A549 (cell line): ENCODE measurements at regions not wholly inside any gene's neighbourhood (a gene's known extent, or its start where the extent isn't known, plus 50 kb on each side); places are given as distances from the start of the nearest gene placed in this dataset.
A peak's percentile ranks its signal among the peaks of the same experiment; 100 is the strongest.

Source experiments
- ATAC-seq, 2 experiments: fragments of 200-7000 bp in 1 of 2; fragments of >200 bp in 1 of 2; cut with Nextera tagmentation in 1 of 2; cut with Tn5 transposase in 1 of 2; 3 replicates each; pipeline versions ENCODE4 v1.8.0 to v1.9.1; 2018 to 2020; ENCODE audit warnings: mild to moderate bottlenecking in 1 of 2, moderate library complexity in 1 of 2
- CTCF ChIA-PET: fragments of 300-600 bp; sonication (Branson Sonifier 250); formaldehyde crosslinking; extraction: SDS; loops from one replicate; lab custom pipeline; 2021; ENCODE audit warnings: antibody characterized with exemption, inconsistent platforms; lab: Yijun Ruan, JAX
- POLR2A ChIA-PET: fragments of 350-600 bp; formaldehyde crosslinking; extraction: SDS; loops from one replicate; lab custom pipeline; 2021; ENCODE audit warnings: antibody characterized with exemption, inconsistent platforms; lab: Yijun Ruan, JAX
- DNase-seq, 2 experiments: peaks; one replicate each; pipeline versions ENCODE4 v3.0.0 to v3.0.0-alpha.2; 2011 to 2016; ENCODE audit warnings: low read depth in 1 of 2, low spot score in 1 of 2
- FAIRE-seq: peaks from 2 replicates; lab custom pipeline; 2011; peaks lifted over from hg19 to GRCh38; lab: Jason Lieb, UNC
- H3K27ac ChIP-seq, 2 experiments: fragments of >200 bp; sonication (Bioruptor Twin); formaldehyde crosslinking; 3 replicates each; pipeline ENCODE4 v1.5.1; 2016 to 2017
- H3K4me1 ChIP-seq: fragments of >200 bp; sonication (Bioruptor Twin); formaldehyde crosslinking; 3 replicates; pipeline ENCODE4 v1.6.1; 2016
- H3K4me2 ChIP-seq: fragments of >200 bp; sonication (Bioruptor Twin); formaldehyde crosslinking; 3 replicates; pipeline ENCODE4 v1.6.1; 2016
- H3K4me3 ChIP-seq: fragments of >200 bp; sonication (Bioruptor Twin); formaldehyde crosslinking; 3 replicates; pipeline ENCODE4 v1.5.1; 2016
- H3K9me3 ChIP-seq: fragments of >200 bp; sonication (Bioruptor Twin); formaldehyde crosslinking; 3 replicates; pipeline ENCODE4 v1.6.1; 2016
- CBX2 ChIP-seq: fragments of 200-600 bp; sonication (generic); IDR thresholded peaks from 2 replicates; pipeline ENCODE4 v1.6.1; 2016; ENCODE audit warnings: low read depth, mild to moderate bottlenecking, borderline replicate concordance
- CEBPB ChIP-seq, 2 experiments: fragments of >200 bp in 1 of 2; sonication (Bioruptor Twin) in 1 of 2; formaldehyde crosslinking in 1 of 2; IDR thresholded peaks; 2 replicates each; pipeline ENCODE4 v1.6.1; 2012 to 2016
- CHD2 ChIP-seq: fragments of 150-350 bp; IDR thresholded peaks from 2 replicates; pipeline ENCODE4 v1.6.1; 2014; ENCODE audit warnings: low read length; ENCODE audit not compliant: partially characterized antibody
- CHD4 ChIP-seq: fragments of 200-600 bp; sonication (generic); IDR thresholded peaks from 2 replicates; pipeline ENCODE4 v1.6.1; 2016; ENCODE audit warnings: antibody characterized with exemption, mild to moderate bottlenecking, borderline replicate concordance
- E2F6 ChIP-seq: IDR thresholded peaks from 2 replicates; pipeline ENCODE4 v1.6.1; 2012; ENCODE audit warnings: low read depth, borderline replicate concordance
- EHMT2 ChIP-seq: fragments of 200-600 bp; sonication (generic); IDR thresholded peaks from 2 replicates; pipeline ENCODE4 v1.6.1; 2016; ENCODE audit warnings: antibody characterized with exemption, low read depth, mild to moderate bottlenecking, moderate library complexity
- ELK1 ChIP-seq: fragments of 150-350 bp; IDR thresholded peaks from 2 replicates; pipeline ENCODE4 v1.6.1; 2014; ENCODE audit warnings: low read depth, mild to moderate bottlenecking, low read length
- EP300 ChIP-seq, 2 experiments: fragments of >200 bp; sonication (Bioruptor Twin); formaldehyde crosslinking; IDR thresholded peaks; 2 replicates in 1 of 2; 3 replicates in 1 of 2; pipeline ENCODE4 v1.6.1; 2016 to 2017
- ESRRA ChIP-seq: fragments of 150-350 bp; IDR thresholded peaks from 2 replicates; pipeline ENCODE4 v1.6.1; 2014; ENCODE audit warnings: mild to moderate bottlenecking, low read length, borderline replicate concordance
- FOSB ChIP-seq: fragments of 250-450 bp; sonication (Bioruptor Pico); IDR thresholded peaks from 2 replicates; pipeline ENCODE4 v1.5.0; 2020; ENCODE audit warnings: mild to moderate bottlenecking, moderate library complexity
- FOXS1 ChIP-seq: fragments of 250-450 bp; sonication (Bioruptor Pico); IDR thresholded peaks from 2 replicates; pipeline ENCODE4 v1.5.0; 2020; ENCODE audit warnings: mild to moderate bottlenecking, moderate library complexity
- GATA3 ChIP-seq: IDR thresholded peaks from 2 replicates; pipeline ENCODE4 v1.6.1; 2012; ENCODE audit warnings: borderline replicate concordance
- HDAC2 ChIP-seq: fragments of 200-600 bp; sonication (generic); IDR thresholded peaks from 2 replicates; pipeline ENCODE4 v1.6.1; 2016
- HES2 ChIP-seq: fragments of >200 bp; sonication (Bioruptor Twin); formaldehyde crosslinking; IDR thresholded peaks from 2 replicates; pipeline ENCODE4 v1.6.1; 2016
- HEYL ChIP-seq: fragments of 250-450 bp; sonication (Bioruptor Pico); IDR thresholded peaks from 2 replicates; pipeline ENCODE4 v1.8.0; 2021; ENCODE audit warnings: mild to moderate bottlenecking, moderate library complexity
- HOXB5 ChIP-seq: fragments of 250-450 bp; sonication (Bioruptor Pico); IDR thresholded peaks from 2 replicates; pipeline ENCODE4 v1.5.0; 2020; ENCODE audit warnings: mild to moderate bottlenecking, moderate library complexity
- JUNB ChIP-seq: fragments of >200 bp; sonication (Bioruptor Twin); formaldehyde crosslinking; IDR thresholded peaks from 2 replicates; pipeline ENCODE4 v1.6.1; 2016
- KDM5A ChIP-seq: fragments of 200-600 bp; sonication (generic); IDR thresholded peaks from 2 replicates; pipeline ENCODE4 v1.6.1; 2016; ENCODE audit warnings: antibody characterized with exemption, mild to moderate bottlenecking
- MAFK ChIP-seq: fragments of 450-650 bp; IDR thresholded peaks from 2 replicates; pipeline ENCODE4 v1.6.1; 2014; ENCODE audit not compliant: partially characterized antibody
- NFE2L2 ChIP-seq: fragments of 150-350 bp; conservative IDR thresholded peaks from 2 replicates; pipeline ENCODE4 v1.6.1; 2014; ENCODE audit warnings: low read length
- PHF8 ChIP-seq: fragments of 200-600 bp; sonication (generic); IDR thresholded peaks from 2 replicates; pipeline ENCODE4 v1.6.1; 2016; ENCODE audit warnings: low read depth, mild to moderate bottlenecking, antibody characterized with exemption, moderate library complexity, borderline replicate concordance
- POLR2A ChIP-seq: IDR thresholded peaks from 2 replicates; pipeline ENCODE4 v1.6.1; 2012; ENCODE audit warnings: mild to moderate bottlenecking, low read length
- POLR2AphosphoS2 ChIP-seq: conservative IDR thresholded peaks from 2 replicates; pipeline ENCODE4 v1.6.1; 2012; ENCODE audit warnings: low read length, improper control_type of control experiment, inconsistent platforms
- RAD21 ChIP-seq, 2 experiments: fragments of >200 bp in 1 of 2; sonication (Bioruptor Twin) in 1 of 2; formaldehyde crosslinking in 1 of 2; IDR thresholded peaks in 1 of 2; conservative IDR thresholded peaks in 1 of 2; 2 replicates in 1 of 2; 3 replicates in 1 of 2; pipeline ENCODE4 v1.6.1; 2012 to 2018; ENCODE audit warnings: inconsistent platforms in 1 of 2
- RCOR1 ChIP-seq: fragments of 150-350 bp; IDR thresholded peaks from 2 replicates; pipeline ENCODE4 v1.6.1; 2014; ENCODE audit warnings: antibody characterized with exemption, low read length, low read depth
- RFX5 ChIP-seq: fragments of 450-650 bp; IDR thresholded peaks from 2 replicates; pipeline ENCODE4 v1.7.1; 2014; ENCODE audit warnings: antibody characterized with exemption, mild to moderate bottlenecking, moderate library complexity
- ZC3H11A ChIP-seq: fragments of 450-650 bp; IDR thresholded peaks from 2 replicates; pipeline ENCODE4 v1.6.1; 2014; ENCODE audit warnings: antibody characterized with exemption, mild to moderate bottlenecking
- ZNF302 ChIP-seq: fragments of 250-450 bp; sonication (Bioruptor Pico); IDR thresholded peaks from 2 replicates; pipeline ENCODE4 v1.9.0; 2021; ENCODE audit warnings: inconsistent platforms, mild to moderate bottlenecking, moderate library complexity
- ZSCAN20 ChIP-seq: fragments of 250-450 bp; sonication (Bioruptor Pico); IDR thresholded peaks from 2 replicates; pipeline ENCODE4 v1.8.0; 2022; ENCODE audit warnings: mild to moderate bottlenecking, moderate library complexity
- WGBS: methylation state at CpG from one replicate; pipeline ENCODE4 v1.1.6; 2017; ENCODE audit errors: missing lambda C conversion rate; 5-methylcytosine and 5-hydroxymethylcytosine counted together
- TF ChIP-seq, protein P1 (sequence below): IDR thresholded peaks from 2 replicates; pipeline ENCODE4 v1.6.1; 2012
- TF ChIP-seq, protein P2 (sequence below): fragments of 250-450 bp; sonication (Bioruptor Pico); IDR thresholded peaks from 2 replicates; pipeline ENCODE4 v1.5.0; 2020; ENCODE audit warnings: low read depth, mild to moderate bottlenecking, moderate library complexity

GRCh38 chr5:108588323-108588722 is 159.4 kb upstream of the FER start (continued):
- no peak for TF ChIP-seq HES2
- TF ChIP-seq ZNF302 (CRISPR knock-in tag), result no peak
- TF ChIP-seq RCOR1, result no peak
- TF ChIP-seq ZSCAN20 (CRISPR knock-in tag), result no peak
- TF ChIP-seq NFE2L2, result no peak
- no peak for TF ChIP-seq PHF8
- TF ChIP-seq RFX5, result no peak
- TF ChIP-seq ZC3H11A, result no peak
- no peak for TF ChIP-seq KDM5A
- TF ChIP-seq CEBPB (IDR thresholded peaks at IDR 0.05), result no peak
- no peak for TF ChIP-seq CHD2

DNA sequence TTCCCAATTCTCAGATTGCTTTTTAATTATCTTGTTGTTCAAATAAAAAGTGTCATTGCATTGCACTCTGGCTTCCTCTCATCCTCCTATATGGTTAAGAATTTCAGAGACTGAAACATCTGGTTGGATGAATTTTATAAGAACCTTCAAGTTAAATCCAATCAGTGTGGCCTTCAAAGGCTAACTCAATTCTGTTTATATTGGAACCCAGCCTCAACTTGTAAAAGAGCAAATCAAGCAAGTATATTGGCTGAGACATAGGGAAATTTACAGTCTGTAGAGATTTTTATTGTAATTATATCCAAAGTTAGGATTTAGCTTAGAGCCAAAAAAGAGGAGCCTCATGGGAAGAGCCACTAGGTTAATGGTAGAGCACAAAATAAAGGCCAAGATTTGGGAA is 159.9 kb upstream of the FER start:
- no peak for FAIRE-seq
- no peak for ATAC-seq
- no peak for DNase-seq
- Histone ChIP-seq H3K4me3 (no peak overlapping the region), H3K9me3 (no peaks in the 10 kb centered on the region), H3K27ac (no peak overlapping the region), H3K4me1 (no peaks in the 10 kb centered on the region)
- CTCF ChIA-PET, result no interaction called here
- TF ChIP-seq POLR2AphosphoS2 (no peak), KDM5A (no peak), POLR2A (no peak), ZSCAN20 (CRISPR knock-in tag) (no peak), MAFK (no peak), HEYL (CRISPR knock-in tag) (no peak), ESRRA (no peak), GATA3 (no peak), PHF8 (no peak), EP300 (IDR thresholded peaks at IDR 0.05) (no peak), RAD21 (conservative IDR thresholded peaks at IDR 0.05 in 1 of 2, IDR thresholded peaks at IDR 0.05 in 1 of 2) (no peak), HDAC2 (no peak), CHD2 (no peak)
- TF ChIP-seq, all 56 proteins: peak for 0
- no peak overlapping the region for H3K4me2 ChIP-seq
- POLR2A ChIA-PET, result no interaction called here

DNA sequence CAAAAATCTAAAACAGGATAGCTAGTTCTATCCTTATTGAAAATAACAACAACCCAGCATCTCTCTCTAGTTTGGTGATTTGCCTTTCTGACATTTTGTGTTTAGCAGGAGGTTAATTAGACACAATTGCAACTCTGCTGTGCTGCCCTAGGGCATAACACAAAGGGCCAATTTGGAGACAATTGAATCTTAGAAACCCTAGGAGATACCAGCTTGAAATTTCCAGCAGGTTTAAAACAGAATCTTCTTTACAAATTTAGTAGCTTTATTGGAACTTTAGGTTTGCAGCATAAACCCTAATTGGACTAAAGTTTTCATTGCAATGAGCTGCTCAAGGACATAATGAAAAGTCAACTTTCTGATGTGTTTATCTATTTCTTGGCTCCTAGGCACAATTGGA is 166.7 kb upstream of the FER start:
- TF ChIP-seq ESRRA (no peak), EHMT2 (no peak), RFX5 (no peak), FOSB (no peak), HOXB5 (CRISPR knock-in tag) (no peak), CBX2 (no peak)
- TF ChIP-seq, protein P1, sequence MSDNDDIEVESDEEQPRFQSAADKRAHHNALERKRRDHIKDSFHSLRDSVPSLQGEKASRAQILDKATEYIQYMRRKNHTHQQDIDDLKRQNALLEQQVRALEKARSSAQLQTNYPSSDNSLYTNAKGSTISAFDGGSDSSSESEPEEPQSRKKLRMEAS, result no peak
- TF ChIP-seq, all 56 proteins: peak for 0
- no peak overlapping the region for H3K4me2 ChIP-seq
- CTCF ChIA-PET, result interaction anchor here (0.7 kb wide), 1 partner anchor 60 kb away, joined by 3 read pairs; no protein-coding TSS in a partner anchor
- no peaks in the 10 kb centered on the region for H3K9me3 ChIP-seq
- ATAC-seq (no peak), DNase-seq (no peak), FAIRE-seq (no peak)
- H3K4me1 ChIP-seq, result no peaks in the 10 kb centered on the region
- H3K27ac ChIP-seq, result no peak overlapping the region
- no peak overlapping the region for H3K4me3 ChIP-seq
- POLR2A ChIA-PET, result no interaction called here

- ChIA-PET CTCF (interaction anchor here (0.6 kb wide), 1 partner anchor 428 kb away, joined by 3 read pairs; no protein-coding TSS in a partner anchor), POLR2A (no interaction called here)
- H3K4me3 ChIP-seq, result no peak overlapping the region
- H3K4me2 ChIP-seq, result no peak overlapping the region
- ATAC-seq (peak in 1 of 2 experiments; percentile 35; a peak in 1 of 6 replicates), FAIRE-seq (no peak), DNase-seq (no peak)
- 15% methylated on average over 4 of the region's 4 CpGs for WGBS
- no peaks in the 10 kb centered on the region for H3K4me1 ChIP-seq
- H3K27ac ChIP-seq, result no peak overlapping the region
- no peaks in the 10 kb centered on the region for H3K9me3 ChIP-seq
- TF ChIP-seq ELK1 (no peak), CHD4 (no peak), FOSB (no peak), E2F6 (no peak), JUNB (no peak), FOXS1 (CRISPR knock-in tag) (no peak)
- TF ChIP-seq, protein P1, result no peak
- TF ChIP-seq, protein P2, sequence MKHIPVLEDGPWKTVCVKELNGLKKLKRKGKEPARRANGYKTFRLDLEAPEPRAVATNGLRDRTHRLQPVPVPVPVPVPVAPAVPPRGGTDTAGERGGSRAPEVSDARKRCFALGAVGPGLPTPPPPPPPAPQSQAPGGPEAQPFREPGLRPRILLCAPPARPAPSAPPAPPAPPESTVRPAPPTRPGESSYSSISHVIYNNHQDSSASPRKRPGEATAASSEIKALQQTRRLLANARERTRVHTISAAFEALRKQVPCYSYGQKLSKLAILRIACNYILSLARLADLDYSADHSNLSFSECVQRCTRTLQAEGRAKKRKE (CRISPR knock-in tag), result no peak
Observed at GRCh38 chr5:108579236-108579635, 168.5 kb upstream of the FER start.
